Fibroblast of lung (primary cell): ENCODE measurements at regions not wholly inside any gene's neighbourhood (a gene's known extent, or its start where the extent isn't known, plus 50 kb on each side); places are given as distances from the start of the nearest gene placed in this dataset.
A peak's percentile ranks its signal among the peaks of the same experiment; 100 is the strongest.

Experiments used
- DNase-seq, 2 donors: peaks; one replicate each; pipeline versions ENCODE4 v3.0.0 to v3.0.0-alpha.2; 2010; ENCODE audit warnings: low read depth in 2 of 2
- H2AFZ ChIP-seq: 2 replicates; pipeline ENCODE4 v1.5.1; 2012; ENCODE audit warnings: low read length, control low read depth, inconsistent platforms
- H3K27ac ChIP-seq: 2 replicates; pipeline ENCODE4 v1.5.1; 2011; ENCODE audit warnings: low read length, control low read depth; ENCODE audit not compliant: insufficient read depth
- H3K27me3 ChIP-seq: 2 replicates; pipeline ENCODE4 v1.5.1; 2011; ENCODE audit warnings: mild to moderate bottlenecking, low read length; ENCODE audit not compliant: control insufficient read depth, insufficient read depth
- H3K36me3 ChIP-seq: 2 replicates; pipeline ENCODE4 v1.5.1; 2011; ENCODE audit warnings: low read length; ENCODE audit not compliant: control insufficient read depth, insufficient read depth
- H3K4me1 ChIP-seq: 2 replicates; pipeline ENCODE4 v1.5.1; 2011; ENCODE audit warnings: low read length; ENCODE audit not compliant: control insufficient read depth, insufficient read depth; ENCODE audit errors: extremely low read depth
- H3K4me2 ChIP-seq: 2 replicates; pipeline ENCODE4 v1.5.1; 2011; ENCODE audit warnings: low read length, control low read depth; ENCODE audit not compliant: insufficient read depth; ENCODE audit errors: extremely low read depth
- H3K4me3 ChIP-seq, 4 experiments: fragments of 200-600 bp in 1 of 4; sonication (generic) in 1 of 4; replicated peaks in 1 of 4; 2 replicates each; pipeline ENCODE4 v1.5.1; 2011 to 2016; ENCODE audit warnings: low read length in 4 of 4, low read depth in 3 of 4, mild to moderate bottlenecking in 3 of 4, control low read depth in 2 of 4, inconsistent platforms in 1 of 4, mixed read lengths in 1 of 4; ENCODE audit not compliant: insufficient read depth in 1 of 4; ENCODE audit errors: control extremely low read depth in 1 of 4
- H3K79me2 ChIP-seq: 2 replicates; pipeline ENCODE4 v1.5.1; 2012; ENCODE audit warnings: mild to moderate bottlenecking, low read length, inconsistent platforms; ENCODE audit not compliant: control insufficient read depth, insufficient read depth
- H3K9ac ChIP-seq: 2 replicates; pipeline ENCODE4 v1.5.1; 2011; ENCODE audit warnings: mild to moderate bottlenecking, low read length, control low read depth; ENCODE audit not compliant: insufficient read depth
- H3K9me3 ChIP-seq: 2 replicates; pipeline ENCODE4 v1.5.1; 2012; ENCODE audit warnings: low read depth, low read length; ENCODE audit not compliant: control insufficient read depth, insufficient read depth
- H4K20me1 ChIP-seq: 2 replicates; pipeline ENCODE4 v1.5.1; 2011; ENCODE audit warnings: low read length; ENCODE audit not compliant: control insufficient read depth, insufficient read depth; ENCODE audit errors: extremely low read depth
- CTCF ChIP-seq, 2 donors: IDR thresholded peaks in 1 of 2; conservative IDR thresholded peaks in 1 of 2; 1 replicate in 1 of 2; 2 replicates in 1 of 2; pipeline ENCODE4 v1.5.1; 2011 to 2012; ENCODE audit warnings: low read length in 2 of 2, control low read depth in 1 of 2, inconsistent platforms in 1 of 2, low read depth in 1 of 2, mild to moderate bottlenecking in 1 of 2
- EZH2 ChIP-seq: IDR thresholded peaks from 2 replicates; pipeline ENCODE4 v1.5.1; 2012; ENCODE audit warnings: low read length, control low read depth, mild to moderate bottlenecking; ENCODE audit errors: missing control alignments

- Histone ChIP-seq H3K4me3 (no peak overlapping the region), H3K27me3 (no peaks in the 10 kb centered on the region), H3K9me3 (no peaks in the 10 kb centered on the region), H3K9ac (no peak overlapping the region), H3K4me1 (peaks cover 4% of the 10 kb centered on the region), H3K4me2 (no peak overlapping the region), H3K27ac (no peak overlapping the region), H4K20me1 (no peaks in the 10 kb centered on the region), H3K79me2 (no peaks in the 10 kb centered on the region), H3K36me3 (no peaks in the 10 kb centered on the region), H2AFZ (no peak overlapping the region)
- TF ChIP-seq EZH2 (no peak), CTCF (conservative IDR thresholded peaks at IDR 0.05 in 1 of 2, IDR thresholded peaks at IDR 0.05 in 1 of 2; ENCODE audit: low read depth in 1 of 2, low read length in 2 of 2) (no peak)
- DNase-seq, result no peak
Measured at GRCh38 chr3:74534611-74535010, 79.8 kb downstream of the CNTN3 start.

- H3K9ac ChIP-seq, result no peak overlapping the region
- TF ChIP-seq EZH2, result no peak
- no peak for TF ChIP-seq CTCF (conservative IDR thresholded peaks at IDR 0.05 in 1 of 2, IDR thresholded peaks at IDR 0.05 in 1 of 2; ENCODE audit: low read depth in 1 of 2, low read length in 2 of 2)
- no peak overlapping the region for H3K4me3 ChIP-seq
- no peaks in the 10 kb centered on the region for H3K36me3 ChIP-seq
- H3K4me2 ChIP-seq, result no peak overlapping the region
- H3K27ac ChIP-seq, result no peak overlapping the region
- H3K9me3 ChIP-seq, result no peaks in the 10 kb centered on the region
- H3K79me2 ChIP-seq, result no peaks in the 10 kb centered on the region
- H4K20me1 ChIP-seq, result no peaks in the 10 kb centered on the region
- no peak overlapping the region for H2AFZ ChIP-seq
- peak; percentile 64 to 77 for DNase-seq
- peaks cover 4% of the 10 kb centered on the region for H3K4me1 ChIP-seq
- H3K27me3 ChIP-seq, result no peaks in the 10 kb centered on the region
Measured at GRCh38 chr3:74532446-74532845, 82.0 kb downstream of the CNTN3 start.

- TF ChIP-seq EZH2 (no peak), CTCF (conservative IDR thresholded peaks at IDR 0.05 in 1 of 2, IDR thresholded peaks at IDR 0.05 in 1 of 2; ENCODE audit: low read depth in 1 of 2, low read length in 2 of 2) (no peak)
- Histone ChIP-seq H3K9me3 (no peaks in the 10 kb centered on the region), H3K4me1 (peaks cover 4% of the 10 kb centered on the region), H3K4me3 (no peak overlapping the region), H3K27ac (no peak overlapping the region), H3K4me2 (no peak overlapping the region), H3K36me3 (no peaks in the 10 kb centered on the region), H3K27me3 (no peaks in the 10 kb centered on the region), H3K79me2 (no peaks in the 10 kb centered on the region), H4K20me1 (no peaks in the 10 kb centered on the region), H3K9ac (no peak overlapping the region), H2AFZ (no peak overlapping the region)
- DNase-seq, result no peak
Measured at GRCh38 chr3:74531491-74531890, 83.0 kb downstream of the CNTN3 start.
